HG03103 (cell line): ENCODE measurements at regions not wholly inside any gene's neighbourhood (a gene's known extent, or its start where the extent isn't known, plus 50 kb on each side); places are given as distances from the start of the nearest gene placed in this dataset.

Source experiments
- ATAC-seq: cut with Tn5 transposase; IDR thresholded peaks from one replicate; pipeline ENCODE4 v1.9.1; 2021; ENCODE audit warnings: low read depth; ENCODE audit not compliant: unreplicated experiment

GRCh38 chr16:85415196-85416090 is 197.7 kb upstream of the GSE1 start:
- ATAC-seq: no peak

DNA sequence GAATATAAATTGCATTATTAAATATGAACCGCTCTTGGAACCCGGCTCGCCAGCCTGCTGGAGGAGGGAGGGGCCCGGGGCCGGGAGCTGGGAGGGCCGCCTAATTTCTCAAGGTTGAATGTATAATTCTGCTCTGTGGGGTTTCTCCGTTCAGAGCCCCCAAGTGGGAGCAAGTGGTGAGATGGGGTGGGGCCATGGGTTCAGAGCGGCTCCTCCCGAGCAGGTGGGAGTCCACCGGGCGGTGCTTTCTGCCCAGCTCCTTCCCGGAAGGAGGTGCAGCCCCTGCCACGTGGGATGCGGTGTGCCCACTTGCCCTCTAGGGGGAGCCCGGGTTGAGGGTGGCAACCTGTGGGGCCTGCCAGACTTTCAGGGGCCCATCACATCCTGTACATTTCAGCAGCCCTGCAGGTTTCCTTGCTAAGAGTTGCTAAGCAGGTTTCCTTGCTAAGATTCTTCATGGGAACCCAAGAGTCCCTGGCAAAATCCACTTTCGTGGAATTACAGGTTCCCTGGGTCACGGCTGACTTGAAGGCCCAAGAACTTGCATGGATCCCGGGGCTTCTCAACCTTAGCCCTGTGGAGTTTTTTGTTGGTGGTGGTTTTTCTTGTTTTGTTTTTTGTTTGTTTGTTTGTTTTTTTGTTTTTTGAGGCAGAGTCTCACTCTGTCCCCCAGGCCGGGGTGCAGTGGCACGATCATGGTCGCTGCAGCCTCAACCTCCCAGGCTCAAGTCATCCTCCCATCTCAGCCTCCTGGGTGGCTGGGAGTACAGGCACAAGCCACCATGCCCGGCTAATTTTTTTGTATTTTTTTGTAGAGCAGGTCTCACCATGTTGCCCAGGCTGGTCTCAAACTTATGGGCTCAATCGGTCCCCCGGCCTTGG is 196.7 kb upstream of the GSE1 start:
- ATAC-seq: no peak

DNA sequence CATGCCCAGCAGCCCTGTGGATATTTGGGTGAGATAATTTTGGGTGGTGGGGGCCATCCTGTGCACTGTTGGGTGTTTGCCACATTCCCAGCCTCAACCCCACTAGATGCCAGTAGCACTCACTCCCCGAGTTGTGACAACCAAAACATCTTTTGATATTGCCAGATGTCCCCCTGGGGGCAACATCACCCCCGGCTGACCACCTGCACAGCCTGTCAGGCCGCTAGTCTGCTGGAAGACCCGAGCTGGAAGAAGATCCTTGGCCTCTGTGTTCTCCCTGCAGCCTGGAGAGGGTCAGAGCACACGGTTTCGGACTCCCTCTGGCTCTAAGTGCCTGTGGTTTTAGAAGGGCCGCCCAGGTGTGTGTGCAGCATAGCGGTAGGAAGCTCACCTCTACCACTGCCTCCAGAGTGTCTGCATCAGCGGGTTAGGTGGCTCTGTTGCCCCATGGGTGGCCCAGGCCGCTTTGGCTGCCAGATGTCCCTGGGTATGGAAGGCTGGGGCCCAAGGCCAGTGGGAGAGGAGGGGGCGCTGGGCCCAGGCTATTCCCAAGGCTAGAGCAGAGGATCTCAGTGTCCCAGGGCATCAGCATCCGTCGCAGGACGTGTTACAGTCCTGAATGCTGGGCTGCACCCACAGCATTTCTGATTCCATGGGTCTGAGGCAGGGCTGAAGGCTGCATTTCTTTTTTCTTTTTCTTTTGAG is 195.8 kb upstream of the GSE1 start:
- no peak for ATAC-seq

- ATAC-seq: no peak
Observed at GRCh38 chr16:85418978-85419491, 194.1 kb upstream of the GSE1 start.

GRCh38 chr16:85419503-85420408 is 193.4 kb upstream of the GSE1 start:
- no peak for ATAC-seq

- ATAC-seq: peak; percentile 62
Observed at GRCh38 chr16:85420501-85421337, 192.4 kb upstream of the GSE1 start.

- ATAC-seq: no peak
Observed at GRCh38 chr16:85421338-85422195, 191.6 kb upstream of the GSE1 start.

GRCh38 chr16:85422196-85422631 is 190.9 kb upstream of the GSE1 start:
- ATAC-seq: no peak

GRCh38 chr16:85422632-85423550 is 190.2 kb upstream of the GSE1 start:
- no peak for ATAC-seq

- no peak for ATAC-seq
Observed at GRCh38 chr16:85423631-85424030, 189.5 kb upstream of the GSE1 start.

DNA sequence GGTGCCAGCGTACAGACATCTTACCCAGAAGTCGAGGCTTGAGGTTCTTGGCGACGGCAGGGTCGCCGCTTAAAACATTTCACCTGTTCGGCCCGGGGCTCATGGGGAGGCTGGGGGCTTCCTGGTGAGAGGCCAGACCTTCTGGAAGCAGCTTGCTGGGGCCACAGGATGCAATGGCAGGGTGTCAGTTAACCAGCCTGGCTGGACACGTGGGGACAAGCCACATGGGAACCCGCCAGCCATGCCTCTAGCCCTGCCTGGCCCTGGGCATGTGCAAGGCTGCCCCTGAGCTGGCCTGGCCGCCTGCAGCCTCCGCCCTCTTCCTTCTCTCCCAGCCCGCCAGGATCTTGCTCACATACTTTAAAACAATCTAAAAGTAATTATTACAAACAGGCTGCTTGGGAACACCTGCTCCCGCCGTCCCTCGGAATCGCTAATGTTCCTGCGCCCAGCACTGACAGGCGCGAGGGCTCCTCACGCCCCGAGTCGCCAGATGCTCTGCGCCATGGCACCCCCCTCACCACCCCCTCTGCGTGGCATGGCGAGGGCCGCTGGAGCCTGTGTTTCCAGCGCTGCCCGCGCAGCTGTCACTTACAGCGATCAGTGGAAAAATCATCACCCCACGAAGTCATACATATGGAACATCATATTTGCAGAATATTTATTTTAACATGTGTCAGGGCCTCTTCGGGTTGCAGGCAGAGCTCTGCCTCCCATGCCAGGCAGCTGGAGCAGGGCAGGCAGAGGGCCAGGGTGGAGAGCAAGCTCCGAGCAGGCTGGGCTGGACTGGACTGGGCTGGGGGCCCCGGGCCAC is 188.7 kb upstream of the GSE1 start:
- no peak for ATAC-seq

DNA sequence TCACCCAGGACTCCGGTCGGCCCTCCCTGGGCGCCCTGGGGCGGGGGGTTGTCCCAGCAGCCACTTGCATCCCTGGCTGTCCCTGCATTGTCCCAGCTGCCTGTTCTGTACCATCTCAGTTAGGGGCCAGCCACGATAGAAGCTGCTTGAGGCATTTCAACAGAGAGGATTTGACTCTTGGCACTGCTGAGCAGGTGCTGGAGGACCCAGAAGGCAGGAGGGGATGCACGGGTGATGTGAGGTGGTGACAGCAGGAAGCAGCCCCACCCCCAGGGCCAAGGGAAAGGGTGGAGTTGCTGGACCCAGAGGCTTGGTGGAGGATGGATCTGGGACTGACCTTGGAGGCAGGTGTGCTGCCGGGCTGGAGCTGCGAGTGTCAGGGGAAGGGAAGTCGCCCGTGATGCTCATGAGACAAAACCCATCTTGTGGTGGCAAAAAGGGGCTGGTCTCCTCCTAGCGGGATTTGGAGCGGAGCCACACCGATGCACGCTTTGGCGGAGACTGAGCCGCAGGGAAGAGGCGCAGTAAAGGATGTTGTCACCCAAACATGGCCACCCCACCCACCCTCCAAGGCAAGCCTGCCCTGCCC is 188.0 kb upstream of the GSE1 start:
- no peak for ATAC-seq

DNA sequence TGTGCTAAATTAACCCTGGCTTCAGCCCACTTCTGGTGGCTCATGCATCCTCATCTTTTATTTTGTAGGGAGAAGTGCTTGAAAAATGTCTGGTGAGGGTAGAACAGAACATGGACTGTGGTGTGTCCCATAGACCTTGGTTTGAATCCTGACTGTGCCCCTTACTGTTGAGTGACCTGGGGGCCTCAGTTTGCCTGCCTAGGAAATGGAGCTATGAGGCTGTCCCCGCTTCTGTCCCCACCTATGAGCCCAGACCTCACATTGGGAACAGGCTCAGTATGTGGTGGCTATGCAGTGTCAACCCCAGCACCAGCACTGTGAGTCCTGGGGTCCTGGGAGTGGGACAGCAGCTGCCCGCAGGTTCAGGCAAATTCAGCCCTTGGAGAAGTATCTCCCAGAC is 186.3 kb upstream of the GSE1 start:
- ATAC-seq: no peak

DNA sequence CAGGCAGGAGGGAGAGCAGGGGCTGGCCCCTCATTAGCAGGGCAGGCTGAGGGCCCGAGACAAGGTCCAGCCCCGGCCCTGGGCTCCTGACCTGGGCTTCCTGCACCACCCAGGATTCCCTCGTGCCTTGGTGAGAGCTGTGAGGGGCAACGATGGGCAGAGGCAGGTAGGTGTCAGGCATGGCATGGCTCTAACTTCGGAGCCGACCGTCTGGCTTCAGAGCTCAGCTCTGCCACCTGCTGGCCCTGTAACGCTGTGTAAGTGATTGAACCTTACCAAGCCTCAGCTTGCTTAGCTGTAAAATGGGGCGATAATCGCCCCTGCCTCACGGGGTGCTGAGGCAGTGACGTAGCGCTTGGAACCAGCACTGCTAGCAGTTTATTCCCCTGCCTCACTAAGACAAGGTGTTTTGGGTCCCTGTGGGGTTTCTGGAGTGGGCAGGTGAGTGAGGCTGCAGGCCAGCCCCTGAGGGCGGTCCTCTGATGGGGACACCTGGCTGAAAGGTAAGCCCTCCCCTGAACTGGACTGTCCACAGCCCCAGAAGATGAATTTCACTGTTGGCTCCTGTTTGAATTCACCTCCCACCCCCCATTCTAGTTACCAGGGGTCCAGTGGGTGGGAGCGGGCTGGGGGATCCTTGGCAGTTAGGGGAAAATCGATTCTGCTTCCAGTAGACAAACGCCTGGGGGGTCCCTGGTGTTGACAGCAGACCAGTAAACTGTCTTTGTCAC is 184.8 kb upstream of the GSE1 start:
- ATAC-seq: no peak
